Esophagus mucosa (tissue), 1 donor: ENCODE measurements at regions not wholly inside any gene's neighbourhood (a gene's known extent, or its start where the extent isn't known, plus 50 kb on each side); places are given as distances from the start of the nearest gene placed in this dataset.
"Not testable (repeated sequence)": the region's sequence is repeated elsewhere in the genome, so short reads cannot be mapped to it uniquely, and the experiment has no call there.

ENCODE experiments used
- ATAC-seq: fragments of 200-7000 bp; cut with Tn5 transposase; one replicate; pipeline ENCODE4 v1.9.1; 2020
- donor health status: DM: yes; HTN: yes; CAD: no.

- no peak for ATAC-seq
These were observed 857.4 kb upstream of the GOT2 start for GRCh38 chr16:59591480-59591879.

- no peak for ATAC-seq
These were observed 856.7 kb upstream of the GOT2 start for GRCh38 chr16:59590845-59591244.

DNA sequence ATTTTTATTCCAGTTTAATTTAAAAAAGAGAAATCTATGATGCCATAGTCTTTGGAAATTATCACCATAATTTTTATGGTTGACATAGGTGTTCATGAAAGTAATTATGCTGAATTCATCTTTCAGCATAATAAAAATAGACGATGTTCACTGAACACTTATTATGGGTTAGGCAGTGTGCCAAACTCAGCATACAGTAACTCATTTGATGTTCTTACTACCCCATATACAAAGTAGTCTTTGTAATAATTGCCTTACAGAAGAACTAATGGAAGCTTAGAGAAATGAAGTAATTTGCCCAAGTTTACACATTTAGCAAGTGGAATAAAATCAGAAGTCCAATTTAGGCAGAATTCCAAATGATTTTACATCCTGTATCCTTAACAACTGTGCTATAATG, 852.2 kb upstream of the GOT2 start:
- no peak for ATAC-seq

DNA sequence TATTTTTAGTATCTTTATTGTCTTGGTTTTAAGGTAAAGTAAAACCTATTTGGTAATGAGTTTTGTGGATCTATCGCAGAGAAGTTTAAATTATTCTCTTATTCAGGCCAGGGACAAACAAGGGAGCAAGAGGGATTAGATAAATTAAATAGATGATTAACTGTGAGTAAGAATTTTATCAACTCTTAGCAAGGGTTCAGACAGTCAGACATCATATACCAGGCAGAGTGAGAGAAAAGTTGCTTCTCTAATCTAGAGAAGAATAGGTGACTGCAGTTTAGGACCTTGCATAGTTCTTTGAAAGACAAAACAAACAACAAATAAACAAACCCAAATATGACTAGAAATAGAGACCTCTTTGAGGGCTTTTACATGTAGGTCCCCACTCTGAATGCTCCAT, 840.2 kb upstream of the GOT2 start:
- no peak for ATAC-seq

- ATAC-seq: no peak
These were observed 839.6 kb upstream of the GOT2 start for GRCh38 chr16:59573528-59574271.

- ATAC-seq: no peak
These were observed 833.4 kb upstream of the GOT2 start for GRCh38 chr16:59567496-59567895.

DNA sequence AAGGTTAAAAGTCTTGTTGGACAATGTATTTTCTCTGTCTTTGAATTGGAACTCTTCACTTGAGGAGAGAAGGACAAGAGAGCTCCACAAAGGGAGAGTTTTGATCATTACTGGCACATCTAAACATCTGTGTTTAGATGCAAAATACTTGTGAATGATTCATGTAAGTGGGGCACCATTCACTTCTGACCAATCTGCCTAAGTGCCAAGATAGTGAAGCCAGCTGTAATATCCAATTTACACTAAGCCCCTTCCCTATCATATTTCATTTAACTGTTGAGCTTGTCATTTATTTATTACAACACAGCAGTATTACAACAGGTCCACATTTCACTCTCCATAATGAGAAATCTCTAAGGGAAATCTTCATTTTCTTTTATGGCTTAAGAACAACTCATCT, 832.3 kb upstream of the GOT2 start:
- ATAC-seq: no peak

GRCh38 chr16:59558679-59559078, 824.6 kb upstream of the GOT2 start:
- no peak for ATAC-seq

DNA sequence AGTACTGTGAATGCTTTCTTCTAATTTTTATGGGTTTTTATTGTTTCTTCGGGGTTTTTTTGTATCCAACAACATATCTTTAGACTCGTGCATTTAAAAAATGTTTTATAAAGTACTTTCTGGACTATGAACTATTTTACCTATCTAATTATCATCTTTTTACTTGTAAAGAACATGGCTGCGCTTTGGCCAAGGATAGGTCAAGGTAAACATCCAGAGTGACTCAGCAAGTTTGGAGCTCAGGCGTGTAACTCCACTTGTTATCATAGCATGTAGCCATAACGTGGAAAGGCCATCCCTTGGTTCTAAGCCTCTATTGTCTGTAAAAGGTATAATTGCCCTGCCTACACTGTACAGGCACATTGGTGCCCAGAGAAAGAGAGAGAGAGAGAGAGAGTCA, 818.0 kb upstream of the GOT2 start:
- no peak for ATAC-seq

- ATAC-seq: no peak
These were observed 811.6 kb upstream of the GOT2 start for GRCh38 chr16:59545721-59546120.

DNA sequence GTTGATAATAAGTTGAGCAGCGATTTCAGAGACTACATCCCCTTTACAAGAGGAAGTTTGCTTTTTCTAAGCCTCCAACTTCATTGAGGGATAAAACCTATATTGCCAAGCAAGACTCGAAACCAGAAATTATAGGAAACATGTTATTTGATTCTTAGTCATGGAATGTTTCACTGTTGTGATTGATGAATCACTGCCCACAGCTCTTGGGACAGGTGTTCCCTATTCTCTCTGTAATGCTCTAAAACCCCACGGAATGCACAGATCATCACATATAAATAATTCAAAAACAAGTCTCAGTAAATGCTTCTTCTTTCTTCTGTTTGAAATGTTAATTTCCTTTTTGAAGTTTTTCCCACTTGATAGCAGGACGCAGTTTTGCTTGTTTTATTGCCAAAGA, 809.5 kb upstream of the GOT2 start:
- ATAC-seq: no peak

GRCh38 chr16:59540621-59541020, 806.5 kb upstream of the GOT2 start:
- no peak for ATAC-seq

GRCh38 chr16:59535298-59535697, 801.2 kb upstream of the GOT2 start:
- ATAC-seq: no peak

DNA sequence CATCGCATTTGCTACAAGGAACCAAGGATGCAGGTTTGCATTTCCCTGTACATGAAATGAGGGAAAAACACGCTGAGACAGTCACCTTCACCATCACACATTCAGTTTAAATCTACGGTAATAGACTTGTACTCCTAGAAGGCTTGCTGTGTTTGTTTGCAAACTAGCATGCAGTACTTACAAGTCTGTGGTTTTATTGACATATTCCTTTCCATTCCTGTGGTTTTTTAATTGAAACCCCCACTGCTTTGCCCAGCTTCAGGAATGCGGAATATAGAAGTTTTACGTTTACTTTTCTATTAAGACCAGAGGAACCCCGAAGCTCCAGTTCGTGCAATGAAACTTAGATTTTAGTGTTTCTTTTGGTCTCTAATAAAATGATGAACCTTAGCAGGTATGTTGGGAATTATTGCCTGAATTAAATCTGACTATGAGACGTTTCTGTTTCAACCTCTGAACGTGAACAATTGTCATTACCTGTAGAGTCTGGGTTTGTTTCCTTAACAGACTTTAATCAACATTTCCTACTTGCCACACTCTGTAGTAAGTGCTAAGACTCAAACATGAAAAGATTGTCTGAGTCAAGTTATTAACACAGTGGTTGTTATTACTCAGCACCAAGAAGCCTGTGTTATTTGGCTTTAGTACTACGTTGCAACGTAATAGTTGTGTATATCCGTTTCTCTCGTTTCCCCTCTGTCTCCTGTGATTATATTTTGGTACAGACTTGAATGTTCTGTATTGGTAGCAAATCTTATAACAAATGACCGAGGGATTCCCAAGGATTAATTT, 793.3 kb upstream of the GOT2 start:
- no peak for ATAC-seq

GRCh38 chr16:59522826-59523225, 788.7 kb upstream of the GOT2 start:
- ATAC-seq: no peak

GRCh38 chr16:59518721-59519120, 784.6 kb upstream of the GOT2 start:
- not testable (repeated sequence) for ATAC-seq

DNA sequence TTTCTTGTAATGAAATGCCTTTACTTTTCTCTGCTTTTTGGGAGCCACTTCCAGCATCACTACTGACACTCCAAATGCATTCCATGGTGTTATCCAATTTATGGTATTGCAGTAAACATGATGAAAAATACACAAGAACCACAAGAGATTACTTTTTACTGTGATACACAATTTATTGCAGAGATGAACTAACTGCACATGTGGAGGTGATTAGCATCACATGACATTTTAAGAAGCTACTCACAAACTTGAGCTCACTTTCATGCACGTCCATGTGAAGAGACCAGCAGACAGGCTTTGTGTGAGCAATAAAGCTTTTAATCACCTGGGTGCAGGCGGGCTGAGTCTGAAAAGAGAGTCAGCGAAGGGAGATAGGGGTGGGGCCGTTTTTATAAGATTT, 780.5 kb upstream of the GOT2 start:
- no peak for ATAC-seq

- no peak for ATAC-seq
These were observed 775.9 kb upstream of the GOT2 start for GRCh38 chr16:59510008-59510424.

DNA sequence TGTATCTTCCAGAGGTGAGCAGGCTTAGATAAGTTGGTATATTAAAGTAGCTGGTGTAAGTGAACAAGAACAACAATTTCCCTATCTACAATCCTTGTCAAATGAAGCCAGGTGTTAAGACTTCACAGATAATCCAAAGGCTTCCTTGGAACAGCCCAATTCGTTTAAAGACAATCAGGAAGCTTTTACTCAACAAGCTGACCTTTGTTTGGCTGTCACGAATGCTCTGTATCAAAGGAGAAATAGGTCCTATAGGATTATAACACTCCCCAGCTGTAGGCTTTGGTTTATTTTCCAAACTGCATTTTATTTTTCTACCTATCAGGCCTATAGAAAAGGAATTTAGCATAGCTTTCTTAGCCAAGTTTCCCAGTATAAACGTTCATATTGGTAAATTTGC, 766.5 kb upstream of the GOT2 start:
- ATAC-seq: no peak

DNA sequence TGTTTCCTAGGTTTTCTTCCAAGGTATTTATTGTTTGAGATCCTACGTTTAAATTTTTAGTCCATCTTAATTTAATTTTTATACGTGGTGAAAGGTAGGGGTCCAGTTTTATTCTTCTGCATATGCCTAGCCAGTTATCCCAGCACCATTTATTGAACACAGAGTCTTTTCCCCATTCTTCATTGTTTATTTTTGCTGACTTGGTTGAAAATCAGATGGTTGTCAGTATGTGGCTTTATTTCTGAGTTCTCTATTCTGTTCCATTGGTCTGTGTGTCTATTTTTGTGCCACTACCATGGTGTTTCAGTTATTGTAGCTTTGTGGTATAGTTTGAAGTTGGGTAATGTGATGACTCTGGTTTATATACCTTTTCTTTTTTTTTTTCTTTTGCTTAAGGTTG, 753.0 kb upstream of the GOT2 start:
- ATAC-seq: no peak

GRCh38 chr16:59484833-59485516, 750.9 kb upstream of the GOT2 start:
- ATAC-seq: no peak

GRCh38 chr16:59478838-59479237, 744.7 kb upstream of the GOT2 start:
- ATAC-seq: no peak

GRCh38 chr16:59470556-59470955, 736.4 kb upstream of the GOT2 start:
- ATAC-seq: no peak

DNA sequence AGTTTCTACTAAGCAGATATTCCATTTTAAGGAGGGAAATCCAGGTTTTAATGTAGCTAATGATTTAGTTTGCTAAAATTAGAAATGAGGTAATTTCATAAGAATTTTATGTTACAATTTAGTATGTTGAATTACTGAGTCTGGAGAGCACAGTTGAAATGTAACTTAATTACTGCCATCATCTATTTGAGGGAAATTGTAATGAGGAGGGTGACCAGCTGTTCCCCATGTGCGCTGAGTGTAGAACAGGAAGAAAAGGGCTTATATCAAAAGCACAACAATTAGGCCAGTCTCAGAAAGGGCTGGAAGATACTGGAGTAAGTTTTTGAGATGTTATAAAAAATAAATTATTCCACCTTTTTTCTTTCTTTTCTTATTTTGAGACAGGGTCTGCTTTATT, 735.1 kb upstream of the GOT2 start:
- ATAC-seq: no peak
